ENCODE measurements at regions not wholly inside any gene's neighbourhood (a gene's known extent, or its start where the extent isn't known, plus 50 kb on each side); places are given as distances from the start of the nearest gene placed in this dataset.

GRCh38 chr9:20220286-20220685, 402.0 kb downstream of the MLLT3 start:
- H3K9me3 ChIP-seq: no peaks in the 10 kb centered on the region
- intact Hi-C loops (cut with DNase I; ENCODE audit: low total_unique reads): no loop called here
- no peak for DNase-seq
- no peaks in the 10 kb centered on the region for H3K36me3 ChIP-seq
- H3K27ac ChIP-seq: no peak overlapping the region
- WGBS, 5 donors: 80 to 94% (median 91%) methylated on average over 3 of the region's 3 CpGs
- H3K4me1 ChIP-seq: no peaks in the 10 kb centered on the region
- H3K27me3 ChIP-seq: no peaks in the 10 kb centered on the region
- no peak overlapping the region for H3K4me3 ChIP-seq
- TF ChIP-seq POLR2AphosphoS5 (IDR thresholded peaks at IDR 0.05) (no peak), POLR2A (IDR thresholded peaks at IDR 0.05) (no peak), CTCF (IDR thresholded peaks at IDR 0.05) (no peak)

GRCh38 chr9:20219437-20219836, 402.9 kb downstream of the MLLT3 start:
- TF ChIP-seq EP300 (IDR thresholded peaks at IDR 0.05): no peak
- no peak for TF ChIP-seq CTCF (IDR thresholded peaks at IDR 0.05)
- TF ChIP-seq POLR2A (IDR thresholded peaks at IDR 0.05): no peak
- no peak for TF ChIP-seq POLR2AphosphoS5 (IDR thresholded peaks at IDR 0.05)
- no peak for DNase-seq
- WGBS, 5 donors: 53 to 76% (median 65%) methylated on average over 5 of the region's 5 CpGs
- no peak overlapping the region for H3K27ac ChIP-seq
- H3K36me3 ChIP-seq: no peaks in the 10 kb centered on the region
- no peaks in the 10 kb centered on the region for H3K4me1 ChIP-seq
- intact Hi-C loops (cut with DNase I; ENCODE audit: low total_unique reads): loop anchor here (5.0 kb wide), 1 partner anchor 92 kb away; no protein-coding TSS in a partner anchor
- no peaks in the 10 kb centered on the region for H3K27me3 ChIP-seq
- H3K9me3 ChIP-seq: no peaks in the 10 kb centered on the region
- no peak overlapping the region for H3K4me3 ChIP-seq

- H3K9me3 ChIP-seq: no peaks in the 10 kb centered on the region
- DNase-seq: no peak
- 74 to 87% (median 86%) methylated on average over 3 of the region's 3 CpGs for WGBS, 5 donors
- H3K36me3 ChIP-seq: no peaks in the 10 kb centered on the region
- H3K4me3 ChIP-seq: no peak overlapping the region
- no peaks in the 10 kb centered on the region for H3K27me3 ChIP-seq
- H3K27ac ChIP-seq: no peak overlapping the region
- H3K4me1 ChIP-seq: no peaks in the 10 kb centered on the region
- intact Hi-C loops (cut with DNase I; ENCODE audit: low total_unique reads): loop anchor here (5.0 kb wide), 1 partner anchor 90 kb away; no protein-coding TSS in a partner anchor
- TF ChIP-seq EP300 (IDR thresholded peaks at IDR 0.05): no peak
Measured at GRCh38 chr9:20217596-20217995, 404.7 kb downstream of the MLLT3 start.

- TF ChIP-seq POLR2AphosphoS5 (IDR thresholded peaks at IDR 0.05) (no peak), POLR2A (IDR thresholded peaks at IDR 0.05) (no peak), CTCF (IDR thresholded peaks at IDR 0.05) (no peak), EP300 (IDR thresholded peaks at IDR 0.05) (no peak)
- DNase-seq: no peak
- no peak overlapping the region for H3K4me3 ChIP-seq
- no peaks in the 10 kb centered on the region for H3K27me3 ChIP-seq
- no peak overlapping the region for H3K27ac ChIP-seq
- H3K36me3 ChIP-seq: no peaks in the 10 kb centered on the region
- no peaks in the 10 kb centered on the region for H3K9me3 ChIP-seq
- intact Hi-C loops (cut with DNase I; ENCODE audit: low total_unique reads): loop anchor here (5.0 kb wide), 1 partner anchor 89 kb away; no protein-coding TSS in a partner anchor
- no peaks in the 10 kb centered on the region for H3K4me1 ChIP-seq
Measured at GRCh38 chr9:20216438-20216837, 405.9 kb downstream of the MLLT3 start.

- no peak overlapping the region for H3K27ac ChIP-seq
- H3K4me1 ChIP-seq: no peaks in the 10 kb centered on the region
- WGBS, 5 donors: 86 to 94% (median 90%) methylated on average over 2 of the region's 2 CpGs
- TF ChIP-seq EP300 (IDR thresholded peaks at IDR 0.05) (no peak), POLR2AphosphoS5 (IDR thresholded peaks at IDR 0.05) (no peak), POLR2A (IDR thresholded peaks at IDR 0.05) (no peak), CTCF (IDR thresholded peaks at IDR 0.05) (no peak)
- DNase-seq: no peak
- no peaks in the 10 kb centered on the region for H3K27me3 ChIP-seq
- intact Hi-C loops (cut with DNase I; ENCODE audit: low total_unique reads): loop anchor here (5.0 kb wide), 1 partner anchor 88 kb away; no protein-coding TSS in a partner anchor
- no peaks in the 10 kb centered on the region for H3K36me3 ChIP-seq
- no peak overlapping the region for H3K4me3 ChIP-seq
- no peaks in the 10 kb centered on the region for H3K9me3 ChIP-seq
Measured at GRCh38 chr9:20215552-20215951, 406.7 kb downstream of the MLLT3 start.

Data from stomach (tissue), 8 donors.